Parathyroid adenoma (tissue), 2 donors: ENCODE measurements at regions not wholly inside any gene's neighbourhood (a gene's known extent, or its start where the extent isn't known, plus 50 kb on each side); places are given as distances from the start of the nearest gene placed in this dataset.

Experiments used
- H2AFZ ChIP-seq: fragments of 300-600 bp; sonication (generic); one replicate; pipeline ENCODE4 v1.7.0; 2017; ENCODE audit warnings: antibody characterized with exemption, mild to moderate bottlenecking
- H3K27ac ChIP-seq: fragments of 300-600 bp; sonication (generic); one replicate; pipeline ENCODE4 v1.7.0; 2017
- H3K27me3 ChIP-seq: fragments of 300-600 bp; sonication (generic); one replicate; pipeline ENCODE4 v1.7.0; 2017; ENCODE audit warnings: low read length; ENCODE audit not compliant: control insufficient read depth, insufficient read depth
- H3K36me3 ChIP-seq: fragments of 300-600 bp; sonication (generic); one replicate; pipeline ENCODE4 v1.7.0; 2017; ENCODE audit warnings: low read length; ENCODE audit not compliant: control insufficient read depth, insufficient read depth
- H3K4me1 ChIP-seq: fragments of 300-600 bp; sonication (generic); one replicate; pipeline ENCODE4 v1.7.0; 2017; ENCODE audit warnings: control low read depth
- H3K4me2 ChIP-seq: fragments of 300-600 bp; sonication (generic); one replicate; pipeline ENCODE4 v1.7.0; 2017; ENCODE audit warnings: low read length
- H3K4me3 ChIP-seq: fragments of 300-600 bp; sonication (generic); one replicate; pipeline ENCODE4 v1.7.0; 2017; ENCODE audit warnings: low read depth, low read length
- H3K79me2 ChIP-seq: fragments of 300-600 bp; sonication (generic); one replicate; pipeline ENCODE4 v1.7.0; 2017; ENCODE audit warnings: control low read depth
- H3K9ac ChIP-seq: fragments of 300-600 bp; sonication (generic); one replicate; pipeline ENCODE4 v1.7.0; 2017; ENCODE audit warnings: mild to moderate bottlenecking
- H3K9me3 ChIP-seq: fragments of 300-600 bp; sonication (generic); one replicate; pipeline ENCODE4 v1.7.0; 2017; ENCODE audit warnings: low read length; ENCODE audit not compliant: control insufficient read depth
- TF ChIP-seq, protein P1 (sequence below): fragments of 300-600 bp; sonication (generic); IDR thresholded peaks from one replicate; pipeline ENCODE4 v1.7.0; 2017; ENCODE audit warnings: antibody characterized with exemption, mild to moderate bottlenecking
- donor health status: primary hyperparathyroidism.

DNA sequence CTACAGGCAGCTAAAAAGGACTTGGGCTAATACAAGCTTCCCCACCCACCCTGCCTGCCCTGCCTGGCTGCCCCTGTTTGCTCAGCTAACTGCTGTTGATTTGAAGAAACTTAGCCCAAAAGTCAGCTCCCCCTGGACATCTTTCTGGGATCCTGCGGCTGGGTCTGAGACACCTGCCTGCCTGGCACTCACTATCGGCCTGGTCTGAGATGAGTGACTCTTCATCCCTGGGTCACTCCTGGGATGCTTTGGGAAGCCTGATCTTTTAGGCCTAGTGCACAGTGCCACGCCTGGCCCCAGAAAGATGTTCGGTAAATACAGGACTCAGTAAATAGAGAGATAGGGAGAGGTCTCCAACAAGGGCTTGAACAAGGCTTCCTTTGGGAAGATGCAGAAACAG is 211.3 kb upstream of the DIO3 start:
- Histone ChIP-seq H3K4me3 (no peak overlapping the region), H3K9ac (no peak overlapping the region), H3K27me3 (no peaks in the 10 kb centered on the region), H3K36me3 (no peaks in the 10 kb centered on the region), H3K9me3 (no peaks in the 10 kb centered on the region), H2AFZ (no peak overlapping the region), H3K27ac (no peak overlapping the region), H3K4me1 (no peaks in the 10 kb centered on the region), H3K79me2 (no peaks in the 10 kb centered on the region), H3K4me2 (no peak overlapping the region)
- TF ChIP-seq, protein P1, sequence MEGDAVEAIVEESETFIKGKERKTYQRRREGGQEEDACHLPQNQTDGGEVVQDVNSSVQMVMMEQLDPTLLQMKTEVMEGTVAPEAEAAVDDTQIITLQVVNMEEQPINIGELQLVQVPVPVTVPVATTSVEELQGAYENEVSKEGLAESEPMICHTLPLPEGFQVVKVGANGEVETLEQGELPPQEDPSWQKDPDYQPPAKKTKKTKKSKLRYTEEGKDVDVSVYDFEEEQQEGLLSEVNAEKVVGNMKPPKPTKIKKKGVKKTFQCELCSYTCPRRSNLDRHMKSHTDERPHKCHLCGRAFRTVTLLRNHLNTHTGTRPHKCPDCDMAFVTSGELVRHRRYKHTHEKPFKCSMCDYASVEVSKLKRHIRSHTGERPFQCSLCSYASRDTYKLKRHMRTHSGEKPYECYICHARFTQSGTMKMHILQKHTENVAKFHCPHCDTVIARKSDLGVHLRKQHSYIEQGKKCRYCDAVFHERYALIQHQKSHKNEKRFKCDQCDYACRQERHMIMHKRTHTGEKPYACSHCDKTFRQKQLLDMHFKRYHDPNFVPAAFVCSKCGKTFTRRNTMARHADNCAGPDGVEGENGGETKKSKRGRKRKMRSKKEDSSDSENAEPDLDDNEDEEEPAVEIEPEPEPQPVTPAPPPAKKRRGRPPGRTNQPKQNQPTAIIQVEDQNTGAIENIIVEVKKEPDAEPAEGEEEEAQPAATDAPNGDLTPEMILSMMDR, result no peak

GRCh38 chr14:101350691-101351090 is 210.6 kb upstream of the DIO3 start:
- Histone ChIP-seq H3K27me3 (no peaks in the 10 kb centered on the region), H3K27ac (no peak overlapping the region), H3K9ac (no peak overlapping the region), H3K4me3 (no peak overlapping the region), H3K36me3 (no peaks in the 10 kb centered on the region), H3K79me2 (no peaks in the 10 kb centered on the region), H3K4me1 (no peaks in the 10 kb centered on the region), H3K9me3 (no peaks in the 10 kb centered on the region), H2AFZ (no peak overlapping the region), H3K4me2 (no peak overlapping the region)
- TF ChIP-seq, protein P1, result no peak

DNA sequence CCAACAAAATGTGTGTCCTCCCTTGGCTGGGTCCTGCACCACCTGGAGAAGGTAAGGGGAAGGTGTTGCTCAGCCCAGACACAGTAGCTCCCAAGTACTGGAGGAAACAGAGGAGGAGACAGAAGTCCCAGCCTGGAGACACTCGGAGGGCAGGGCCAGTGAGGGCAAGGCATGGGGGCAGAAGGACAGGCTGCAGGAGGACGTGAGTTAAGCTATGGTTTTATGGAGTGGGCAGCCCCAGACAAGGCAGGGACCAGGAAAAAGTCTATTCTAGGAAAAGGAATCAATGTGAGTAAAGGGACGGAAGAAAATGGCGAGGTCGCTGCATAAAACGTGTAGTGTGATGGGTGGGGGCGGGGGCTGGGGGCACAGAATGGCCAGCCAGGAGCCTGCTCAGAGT is 210.1 kb upstream of the DIO3 start:
- Histone ChIP-seq H3K27me3 (no peaks in the 10 kb centered on the region), H3K9ac (no peak overlapping the region), H3K79me2 (no peaks in the 10 kb centered on the region), H3K9me3 (no peaks in the 10 kb centered on the region), H3K27ac (no peak overlapping the region), H3K4me1 (no peaks in the 10 kb centered on the region), H2AFZ (no peak overlapping the region), H3K36me3 (no peaks in the 10 kb centered on the region), H3K4me2 (no peak overlapping the region), H3K4me3 (no peak overlapping the region)
- TF ChIP-seq, protein P1, result no peak

- Histone ChIP-seq H3K4me2 (no peak overlapping the region), H3K27me3 (no peaks in the 10 kb centered on the region), H3K36me3 (no peaks in the 10 kb centered on the region), H3K27ac (no peak overlapping the region), H3K79me2 (no peaks in the 10 kb centered on the region), H3K4me1 (no peaks in the 10 kb centered on the region), H3K4me3 (no peak overlapping the region), H3K9ac (no peak overlapping the region), H3K9me3 (no peaks in the 10 kb centered on the region), H2AFZ (no peak overlapping the region)
- TF ChIP-seq, protein P1, result no peak
Measured at GRCh38 chr14:101351769-101352168, 209.5 kb upstream of the DIO3 start.

- H3K27ac ChIP-seq, result no peak overlapping the region
- no peak overlapping the region for H3K4me3 ChIP-seq
- no peaks in the 10 kb centered on the region for H3K9me3 ChIP-seq
- TF ChIP-seq, protein P1, result no peak
- H3K4me2 ChIP-seq, result no peak overlapping the region
- H2AFZ ChIP-seq, result no peak overlapping the region
- no peaks in the 10 kb centered on the region for H3K79me2 ChIP-seq
- H3K4me1 ChIP-seq, result no peaks in the 10 kb centered on the region
- no peaks in the 10 kb centered on the region for H3K36me3 ChIP-seq
- no peaks in the 10 kb centered on the region for H3K27me3 ChIP-seq
- no peak overlapping the region for H3K9ac ChIP-seq
Measured at GRCh38 chr14:101352567-101352966, 208.7 kb upstream of the DIO3 start.
